OCI-LY7 (cell line): ENCODE measurements at regions not wholly inside any gene's neighbourhood (a gene's known extent, or its start where the extent isn't known, plus 50 kb on each side); places are given as distances from the start of the nearest gene placed in this dataset.

ENCODE experiments used
- BruUV-seq: library from RNA; stranded (reverse); fragments of 400-500 nt; replicated peaks from 2 replicates; lab custom pipeline; 2021; lab: Mats Ljungman, UMichigan
- CTCF ChIA-PET: fragments of 300-600 bp; sonication (Branson Sonifier 250); formaldehyde crosslinking; loops from one replicate; lab custom pipeline; 2022; ENCODE audit warnings: antibody characterized with exemption; ENCODE audit not compliant: unreplicated experiment; lab: Charles Lee
- POLR2A ChIA-PET: fragments of 300-600 bp; sonication (Branson Sonifier 250); formaldehyde crosslinking; loops from one replicate; lab custom pipeline; 2022; ENCODE audit warnings: antibody characterized with exemption; lab: Charles Lee
- DNase-seq: peaks from one replicate; pipeline ENCODE4 v3.0.0-alpha.2; 2015; ENCODE audit warnings: low spot score
- H2AFZ ChIP-seq: fragments of 200-600 bp; sonication (generic), shearing (Covaris generic); 2 replicates; pipeline ENCODE4 v1.6.1; 2014; ENCODE audit warnings: mild to moderate bottlenecking, antibody characterized with exemption, low read length, moderate library complexity
- H3K27ac ChIP-seq: fragments of 200-600 bp; sonication (generic); 2 replicates; pipeline ENCODE4 v1.5.1; 2014; ENCODE audit warnings: mixed run types, low read depth, mild to moderate bottlenecking, moderate library complexity, low read length, inconsistent platforms; ENCODE audit not compliant: poor library complexity, severe bottlenecking
- H3K36me3 ChIP-seq: fragments of 200-600 bp; sonication (generic); 2 replicates; pipeline ENCODE4 v1.6.1; 2014; ENCODE audit warnings: mild to moderate bottlenecking, antibody characterized with exemption, low read length, moderate library complexity, mixed read lengths; ENCODE audit not compliant: insufficient read depth
- H3K4me1 ChIP-seq: fragments of 200-600 bp; sonication (generic); 2 replicates; pipeline ENCODE4 v1.5.1; 2014; ENCODE audit warnings: mild to moderate bottlenecking, low read length; ENCODE audit not compliant: insufficient read depth, poor library complexity, severe bottlenecking
- H3K4me2 ChIP-seq: fragments of 200-600 bp; sonication (generic); 2 replicates; pipeline ENCODE4 v1.6.1; 2014; ENCODE audit warnings: mild to moderate bottlenecking, low read length
- H3K4me3 ChIP-seq: fragments of 200-600 bp; sonication (generic); 2 replicates; pipeline ENCODE4 v1.5.1; 2014; ENCODE audit warnings: mild to moderate bottlenecking, low read depth, low read length; ENCODE audit not compliant: poor library complexity, severe bottlenecking
- H3K79me2 ChIP-seq: fragments of 200-600 bp; sonication (generic); 2 replicates; pipeline ENCODE4 v1.6.1; 2016; ENCODE audit warnings: low read depth, mild to moderate bottlenecking, low read length, moderate library complexity, mixed read lengths; ENCODE audit not compliant: insufficient read depth
- H3K9me2 ChIP-seq: fragments of 200-600 bp; sonication (generic); 2 replicates; pipeline ENCODE4 v1.6.1; 2016; ENCODE audit warnings: mild to moderate bottlenecking, low read length, mixed read lengths; ENCODE audit not compliant: insufficient read depth
- H3K9me3 ChIP-seq: fragments of 200-600 bp; sonication (generic); 2 replicates; pipeline ENCODE4 v1.6.1; 2014; ENCODE audit warnings: mild to moderate bottlenecking, mixed run types, low read length, mixed read lengths
- H4K20me1 ChIP-seq: fragments of 200-600 bp; sonication (generic); 2 replicates; pipeline ENCODE4 v1.6.1; 2014; ENCODE audit warnings: mild to moderate bottlenecking, antibody characterized with exemption, low read length, moderate library complexity, mixed read lengths; ENCODE audit not compliant: insufficient read depth
- EZH2phosphoT487 ChIP-seq: fragments of 200-600 bp; sonication (generic); IDR thresholded peaks from 2 replicates; pipeline ENCODE4 v1.6.1; 2018; ENCODE audit warnings: low read depth, borderline replicate concordance, mild to moderate bottlenecking, mixed run types, antibody characterized with exemption, low read length, moderate library complexity, mixed read lengths
- intact Hi-C: fragments of 100-400 bp; cut with micrococcal nuclease; formaldehyde crosslinking; loops from one replicate; pipeline ENCODE4 v1.10.0; 2022; ENCODE audit not compliant: unreplicated experiment
- TF ChIP-seq, protein P1 (sequence below): fragments of 200-600 bp; sonication (generic); conservative IDR thresholded peaks from 2 replicates; pipeline ENCODE4 v1.5.1; 2014; ENCODE audit warnings: mild to moderate bottlenecking, antibody characterized with exemption, low read length, moderate library complexity, mixed read lengths

DNA sequence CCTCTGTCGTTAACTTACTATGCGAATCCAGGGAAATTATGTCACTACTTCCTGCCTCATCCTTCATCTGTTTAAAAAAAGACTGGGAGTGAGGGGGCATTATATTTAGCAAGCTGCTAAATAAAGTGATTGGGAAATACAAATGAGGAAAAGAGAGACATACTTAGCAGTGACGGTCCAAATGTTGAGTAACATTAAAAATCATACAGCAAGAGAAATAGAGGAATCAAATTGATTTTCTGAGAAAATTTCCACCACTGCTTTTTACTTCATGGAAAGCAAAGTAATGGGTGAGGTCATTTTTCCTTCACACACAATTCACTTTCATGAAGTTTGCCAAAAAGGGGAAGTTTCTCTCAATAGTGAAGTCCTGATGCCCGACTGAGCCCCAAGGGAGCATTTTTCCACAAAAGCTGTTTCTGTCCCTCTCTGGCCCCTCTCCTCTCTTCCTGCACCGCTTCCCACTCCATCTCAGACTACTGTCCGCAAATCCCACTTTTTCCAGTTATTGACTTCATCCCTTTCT, 61.9 kb upstream of the ADO start:
- TF ChIP-seq, protein P1, sequence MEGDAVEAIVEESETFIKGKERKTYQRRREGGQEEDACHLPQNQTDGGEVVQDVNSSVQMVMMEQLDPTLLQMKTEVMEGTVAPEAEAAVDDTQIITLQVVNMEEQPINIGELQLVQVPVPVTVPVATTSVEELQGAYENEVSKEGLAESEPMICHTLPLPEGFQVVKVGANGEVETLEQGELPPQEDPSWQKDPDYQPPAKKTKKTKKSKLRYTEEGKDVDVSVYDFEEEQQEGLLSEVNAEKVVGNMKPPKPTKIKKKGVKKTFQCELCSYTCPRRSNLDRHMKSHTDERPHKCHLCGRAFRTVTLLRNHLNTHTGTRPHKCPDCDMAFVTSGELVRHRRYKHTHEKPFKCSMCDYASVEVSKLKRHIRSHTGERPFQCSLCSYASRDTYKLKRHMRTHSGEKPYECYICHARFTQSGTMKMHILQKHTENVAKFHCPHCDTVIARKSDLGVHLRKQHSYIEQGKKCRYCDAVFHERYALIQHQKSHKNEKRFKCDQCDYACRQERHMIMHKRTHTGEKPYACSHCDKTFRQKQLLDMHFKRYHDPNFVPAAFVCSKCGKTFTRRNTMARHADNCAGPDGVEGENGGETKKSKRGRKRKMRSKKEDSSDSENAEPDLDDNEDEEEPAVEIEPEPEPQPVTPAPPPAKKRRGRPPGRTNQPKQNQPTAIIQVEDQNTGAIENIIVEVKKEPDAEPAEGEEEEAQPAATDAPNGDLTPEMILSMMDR, result no peak
- no peak for TF ChIP-seq EZH2phosphoT487
- DNase-seq, result peak; percentile 43
- Histone ChIP-seq H3K79me2 (no peaks in the 10 kb centered on the region), H2AFZ (no peak overlapping the region), H3K27ac (no peak overlapping the region), H3K4me3 (no peak overlapping the region), H4K20me1 (no peaks in the 10 kb centered on the region), H3K4me2 (0 out of 2 replicates have a peak overlapping the region, but pooled peaks have one; percentile 14), H3K36me3 (no peaks in the 10 kb centered on the region), H3K4me1 (peaks cover 9% of the 10 kb centered on the region), H3K9me3 (no peaks in the 10 kb centered on the region), H3K9me2 (no peaks in the 10 kb centered on the region)
- no TSS peak for BruUV-seq
- intact Hi-C loops, result no loop called here
- ChIA-PET POLR2A (no interaction called here), CTCF (no interaction called here)

DNA sequence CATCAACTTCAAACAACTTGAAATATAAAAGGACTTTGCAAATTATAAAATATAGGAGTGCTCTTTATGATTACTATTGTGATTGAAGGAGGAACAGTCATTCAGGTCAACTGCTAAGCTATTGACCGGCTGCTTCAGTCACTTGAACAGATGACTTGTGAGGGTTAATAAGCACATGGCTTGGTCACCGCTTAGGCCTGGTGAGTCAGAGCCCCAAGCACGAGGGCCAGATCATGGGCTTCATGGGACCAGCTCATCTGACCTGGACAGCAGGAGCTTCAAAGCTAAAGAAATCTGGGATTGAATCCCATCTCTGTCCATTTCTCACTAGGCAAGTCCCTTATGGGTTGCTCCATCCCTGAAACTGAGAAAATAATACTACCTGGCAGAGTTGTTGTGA, 60.4 kb upstream of the ADO start:
- ChIA-PET POLR2A (interaction anchor here (0.9 kb wide), 1 partner anchor 9 kb away, joined by 3 read pairs; no protein-coding TSS in a partner anchor), CTCF (no interaction called here)
- TF ChIP-seq, protein P1, result no peak
- TF ChIP-seq EZH2phosphoT487, result no peak
- H3K4me2 ChIP-seq, result no peak overlapping the region
- no peaks in the 10 kb centered on the region for H4K20me1 ChIP-seq
- BruUV-seq, result no TSS peak
- peaks cover 15% of the 10 kb centered on the region for H3K4me1 ChIP-seq
- H3K36me3 ChIP-seq, result no peaks in the 10 kb centered on the region
- DNase-seq, result no peak
- H3K27ac ChIP-seq, result no peak overlapping the region
- no peak overlapping the region for H3K4me3 ChIP-seq
- intact Hi-C loops, result no loop called here
- H3K79me2 ChIP-seq, result no peaks in the 10 kb centered on the region
- H3K9me3 ChIP-seq, result no peaks in the 10 kb centered on the region
- no peak overlapping the region for H2AFZ ChIP-seq
- H3K9me2 ChIP-seq, result no peaks in the 10 kb centered on the region

DNA sequence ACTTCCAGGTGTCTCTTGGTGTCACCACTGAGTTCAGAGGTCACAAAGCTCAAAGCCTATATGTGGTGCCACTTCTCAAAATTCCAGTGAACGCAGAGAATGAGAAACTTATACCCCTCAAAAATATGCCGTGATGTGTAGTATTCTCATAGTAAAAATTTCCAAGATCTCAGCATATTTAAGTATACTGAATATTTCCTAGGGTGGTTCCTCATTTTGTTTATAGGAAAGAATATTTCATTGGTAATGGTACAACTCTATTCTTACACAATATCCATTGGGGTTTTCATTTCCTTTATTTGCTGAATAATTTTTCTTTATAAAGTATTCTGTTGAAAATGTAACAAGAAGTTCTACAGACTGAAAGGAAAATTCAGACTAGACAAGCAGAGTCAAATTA, 58.9 kb upstream of the ADO start:
- H3K9me2 ChIP-seq, result no peaks in the 10 kb centered on the region
- TF ChIP-seq, protein P1, result no peak
- TF ChIP-seq EZH2phosphoT487, result no peak
- BruUV-seq, result no TSS peak
- H3K36me3 ChIP-seq, result no peaks in the 10 kb centered on the region
- intact Hi-C loops, result no loop called here
- ChIA-PET CTCF (no interaction called here), POLR2A (interaction anchor here (1.0 to 1.2 kb wide), 4 partner anchors 9 to 32 kb away, joined by 3 to 4 read pairs (median 4); no protein-coding TSS in a partner anchor)
- H3K9me3 ChIP-seq, result no peaks in the 10 kb centered on the region
- no peak overlapping the region for H3K4me2 ChIP-seq
- no peak overlapping the region for H2AFZ ChIP-seq
- H3K79me2 ChIP-seq, result no peaks in the 10 kb centered on the region
- H3K4me1 ChIP-seq, result peaks cover 21% of the 10 kb centered on the region
- DNase-seq, result no peak
- no peak overlapping the region for H3K4me3 ChIP-seq
- no peaks in the 10 kb centered on the region for H4K20me1 ChIP-seq
- no peak overlapping the region for H3K27ac ChIP-seq
